T-helper 17 cell (primary cell): ENCODE measurements at regions not wholly inside any gene's neighbourhood (a gene's known extent, or its start where the extent isn't known, plus 50 kb on each side); places are given as distances from the start of the nearest gene placed in this dataset.

ENCODE experiments used
- ATAC-seq: fragments of 150-1000 bp; cut with Tn5 transposase; 2 replicates; pipeline ENCODE4 v1.10.0; 2021; ENCODE audit warnings: mild to moderate bottlenecking, moderate library complexity
- DNase-seq, 3 donors: peaks; one replicate each; pipeline versions ENCODE4 v3.0.0 to v3.0.0-alpha.2; 2020 to 2021
- H3K9me3 ChIP-seq: one replicate; pipeline ENCODE4 v1.7.0; 2013; ENCODE audit warnings: low read length, mild to moderate bottlenecking; ENCODE audit not compliant: control insufficient read depth, poor library complexity, severe bottlenecking
- H3K27ac Mint-ChIP-seq: one replicate; pipeline ENCODE4 v1.8.0; 2022; ENCODE audit warnings: mild to moderate bottlenecking, moderate library complexity, mixed read lengths
- H3K27me3 Mint-ChIP-seq: one replicate; pipeline ENCODE4 v1.8.0; 2022; ENCODE audit warnings: mixed read lengths
- H3K36me3 Mint-ChIP-seq: one replicate; pipeline ENCODE4 v1.8.0; 2022; ENCODE audit warnings: low read depth, mixed read lengths
- H3K4me1 Mint-ChIP-seq: one replicate; pipeline ENCODE4 v1.8.0; 2022; ENCODE audit warnings: mild to moderate bottlenecking, mixed read lengths
- H3K4me3 Mint-ChIP-seq: one replicate; pipeline ENCODE4 v1.8.0; 2022; ENCODE audit warnings: mild to moderate bottlenecking, moderate library complexity, mixed read lengths

DNA sequence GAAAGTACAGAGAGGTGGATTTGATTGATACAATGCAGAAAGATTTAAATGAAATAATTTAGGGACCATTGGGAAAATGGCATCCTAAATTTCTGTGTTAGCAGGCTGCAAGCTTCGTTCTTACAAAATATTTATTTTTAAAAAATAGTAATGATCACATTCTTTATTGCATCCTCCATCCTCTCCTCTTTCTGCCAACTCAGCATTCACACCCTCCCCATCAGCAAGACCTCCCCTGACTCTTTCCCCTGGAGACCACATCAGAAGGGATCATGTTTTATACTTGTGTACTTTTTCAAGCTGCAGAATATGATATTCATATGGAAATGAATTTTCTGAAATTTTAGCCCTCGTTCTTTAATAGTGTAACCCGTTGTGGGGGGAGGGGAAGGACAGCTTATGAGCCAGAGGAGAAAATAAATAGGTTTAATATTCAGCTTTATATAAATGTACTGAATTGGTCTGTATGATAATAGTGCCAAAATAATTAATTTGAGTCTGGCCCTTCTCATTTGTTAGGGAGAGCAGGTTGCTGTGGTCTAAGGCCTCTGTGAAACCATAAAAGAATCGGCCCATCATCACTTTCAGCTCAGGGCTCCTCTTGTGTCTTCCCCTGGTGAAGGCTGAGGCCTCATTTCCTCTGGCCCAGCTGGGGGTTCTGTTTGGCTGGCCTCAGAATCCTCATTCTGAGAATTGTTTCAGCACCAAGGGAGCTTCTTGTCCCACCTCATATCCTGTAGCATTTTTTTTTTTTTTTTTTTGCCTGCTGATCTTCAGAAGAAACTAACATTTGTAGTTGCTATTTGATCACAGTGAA lies 330.8 kb downstream of the TXNL1 start:
- DNase-seq, result no peak
- no peaks in the 10 kb centered on the region for H3K9me3 ChIP-seq
- H3K27me3 Mint-ChIP-seq, result peaks cover 6% of the 10 kb centered on the region
- no peaks in the 10 kb centered on the region for H3K36me3 Mint-ChIP-seq
- no peaks in the 10 kb centered on the region for H3K4me1 Mint-ChIP-seq
- no peak overlapping the region for H3K27ac Mint-ChIP-seq
- ATAC-seq, result no peak
- no peak overlapping the region for H3K4me3 Mint-ChIP-seq

DNA sequence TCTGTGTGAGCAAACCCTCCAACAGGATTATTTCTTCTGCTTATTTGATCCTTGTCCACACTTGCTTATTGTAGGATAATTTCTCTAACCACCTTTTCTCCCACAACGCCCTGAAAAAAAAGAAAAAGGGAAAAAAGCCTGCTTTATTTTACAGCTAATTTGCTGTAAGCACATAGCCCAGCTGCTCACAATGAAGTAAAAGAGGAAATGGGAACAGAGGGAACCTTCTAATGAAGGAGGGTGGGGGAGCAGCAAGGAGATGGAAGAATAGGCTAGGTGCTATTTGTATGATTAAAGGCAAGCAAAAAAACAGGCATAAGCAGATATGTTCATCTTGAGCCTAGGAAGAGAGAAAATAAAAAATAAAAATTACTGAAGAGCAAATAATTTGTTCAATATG lies 331.6 kb downstream of the TXNL1 start:
- DNase-seq (no peak), ATAC-seq (no peak)
- H3K27me3 Mint-ChIP-seq, result peaks cover 6% of the 10 kb centered on the region
- H3K27ac Mint-ChIP-seq, result no peak overlapping the region
- no peaks in the 10 kb centered on the region for H3K4me1 Mint-ChIP-seq
- H3K9me3 ChIP-seq, result no peaks in the 10 kb centered on the region
- no peaks in the 10 kb centered on the region for H3K36me3 Mint-ChIP-seq
- no peak overlapping the region for H3K4me3 Mint-ChIP-seq

DNA sequence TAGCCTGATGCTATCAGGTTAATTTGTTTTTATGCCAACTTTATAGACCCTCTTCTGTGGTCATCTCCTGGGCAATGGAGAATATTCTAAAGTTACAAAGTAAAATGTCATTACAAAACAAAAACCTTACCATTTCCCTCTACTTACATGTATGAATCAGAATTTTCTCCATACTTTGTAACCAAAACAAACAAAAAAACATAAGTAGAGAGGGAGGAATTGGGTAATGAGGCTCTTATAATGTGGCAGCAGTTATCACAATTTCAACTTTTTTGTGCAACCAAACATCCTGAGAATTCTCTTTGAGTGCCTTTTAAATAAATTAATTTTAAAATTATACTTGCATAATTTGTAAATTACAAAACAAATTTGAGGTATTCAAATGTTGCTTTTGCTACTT lies 332.8 kb downstream of the TXNL1 start:
- DNase-seq (no peak), ATAC-seq (no peak)
- Mint-ChIP-seq H3K27me3 (peaks cover 6% of the 10 kb centered on the region), H3K4me3 (no peak overlapping the region), H3K4me1 (no peaks in the 10 kb centered on the region), H3K27ac (no peak overlapping the region), H3K36me3 (no peaks in the 10 kb centered on the region)
- H3K9me3 ChIP-seq, result no peaks in the 10 kb centered on the region

DNA sequence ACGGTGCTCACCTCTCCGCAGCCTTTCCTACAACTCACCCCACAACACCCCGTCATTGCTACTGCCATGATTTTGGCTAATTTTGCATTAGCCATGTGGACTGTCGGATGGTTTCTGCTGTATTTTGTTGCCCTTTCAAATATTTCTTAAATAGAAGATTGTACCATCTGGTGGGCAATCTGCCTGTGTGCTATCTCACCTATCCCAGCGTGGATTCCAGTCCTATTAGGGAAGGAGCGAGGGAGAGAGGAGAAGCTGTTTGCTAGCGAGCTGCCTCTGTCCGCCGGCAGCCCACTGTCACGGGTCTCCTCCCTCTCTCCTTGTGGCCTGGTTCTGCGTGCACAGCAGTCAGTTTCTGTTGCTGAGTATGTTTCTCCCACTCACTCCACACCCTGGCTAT lies 336.2 kb downstream of the TXNL1 start:
- no peak for DNase-seq
- peaks cover 6% of the 10 kb centered on the region for H3K27me3 Mint-ChIP-seq
- ATAC-seq, result no peak
- no peak overlapping the region for H3K4me3 Mint-ChIP-seq
- no peaks in the 10 kb centered on the region for H3K9me3 ChIP-seq
- no peaks in the 10 kb centered on the region for H3K4me1 Mint-ChIP-seq
- no peaks in the 10 kb centered on the region for H3K36me3 Mint-ChIP-seq
- H3K27ac Mint-ChIP-seq, result no peak overlapping the region

DNA sequence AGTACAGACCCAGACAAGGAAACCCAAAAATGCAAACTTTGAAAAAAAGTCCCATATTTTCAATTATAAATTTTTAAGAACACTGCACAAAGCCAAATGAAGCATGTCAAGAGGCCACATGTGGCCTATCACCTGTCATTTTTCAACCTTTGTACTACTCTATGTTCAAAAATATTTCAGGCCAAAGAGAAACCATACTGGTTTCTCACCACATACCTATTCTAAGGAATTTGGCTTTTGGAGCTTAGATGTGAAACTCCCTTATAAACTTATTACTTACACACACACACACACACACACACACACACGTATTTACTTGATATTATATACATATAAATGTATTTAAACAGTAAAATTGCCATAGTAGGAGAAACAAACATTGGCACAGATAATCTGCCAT lies 338.7 kb downstream of the TXNL1 start:
- no peak for ATAC-seq
- H3K27me3 Mint-ChIP-seq, result no peaks in the 10 kb centered on the region

DNA sequence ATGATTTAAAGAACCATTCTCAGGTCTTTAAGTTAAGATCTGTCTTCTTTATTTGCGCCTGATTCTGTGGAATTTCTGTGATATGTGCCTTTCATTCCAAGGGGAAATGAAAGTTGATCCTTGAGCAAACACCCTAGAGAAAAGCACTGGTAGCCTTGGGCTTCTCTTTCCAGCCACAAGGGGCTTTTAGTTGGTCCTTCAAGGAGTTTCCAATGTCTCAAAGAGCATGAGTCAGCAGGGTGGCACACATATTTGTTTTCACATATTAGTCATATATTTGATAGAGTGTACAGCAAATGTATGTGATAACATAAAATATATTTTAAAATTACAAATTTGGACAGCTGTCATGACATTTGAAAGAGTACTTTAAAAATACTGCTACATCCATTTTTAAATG lies 339.5 kb downstream of the TXNL1 start:
- Mint-ChIP-seq H3K27me3 (no peaks in the 10 kb centered on the region), H3K4me1 (no peaks in the 10 kb centered on the region), H3K27ac (no peak overlapping the region), H3K4me3 (no peak overlapping the region), H3K36me3 (no peaks in the 10 kb centered on the region)
- no peak for DNase-seq
- no peaks in the 10 kb centered on the region for H3K9me3 ChIP-seq
- ATAC-seq, result no peak

More for the DNA sequence above, 338.7 kb downstream of the TXNL1 start:
- DNase-seq, result no peak
- no peaks in the 10 kb centered on the region for H3K36me3 Mint-ChIP-seq
- H3K4me1 Mint-ChIP-seq, result no peaks in the 10 kb centered on the region
- no peak overlapping the region for H3K27ac Mint-ChIP-seq
- H3K9me3 ChIP-seq, result no peaks in the 10 kb centered on the region
- no peak overlapping the region for H3K4me3 Mint-ChIP-seq

DNA sequence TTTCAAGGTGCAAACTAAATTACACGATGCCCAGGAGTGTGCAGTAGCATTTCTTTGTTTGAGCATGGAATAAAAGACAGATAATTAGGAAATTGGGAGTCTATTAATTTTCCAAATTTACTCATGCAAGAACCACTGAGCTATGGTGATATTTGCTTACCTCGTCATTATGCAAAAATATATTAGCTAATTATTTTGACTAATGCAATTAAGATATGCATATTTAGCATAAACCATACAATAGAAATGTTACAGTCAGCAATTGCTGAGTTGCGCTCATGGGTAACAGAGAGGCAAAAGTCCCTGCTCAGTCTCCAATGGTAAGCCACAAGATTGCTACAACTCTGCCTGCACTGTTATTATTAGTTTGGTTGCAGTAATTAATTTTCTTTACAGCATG lies 342.0 kb downstream of the TXNL1 start:
- DNase-seq (no peak), ATAC-seq (no peak)
- no peaks in the 10 kb centered on the region for H3K36me3 Mint-ChIP-seq
- H3K9me3 ChIP-seq, result no peaks in the 10 kb centered on the region
- no peaks in the 10 kb centered on the region for H3K4me1 Mint-ChIP-seq
- H3K27me3 Mint-ChIP-seq, result no peaks in the 10 kb centered on the region
- H3K27ac Mint-ChIP-seq, result no peak overlapping the region
- H3K4me3 Mint-ChIP-seq, result no peak overlapping the region

DNA sequence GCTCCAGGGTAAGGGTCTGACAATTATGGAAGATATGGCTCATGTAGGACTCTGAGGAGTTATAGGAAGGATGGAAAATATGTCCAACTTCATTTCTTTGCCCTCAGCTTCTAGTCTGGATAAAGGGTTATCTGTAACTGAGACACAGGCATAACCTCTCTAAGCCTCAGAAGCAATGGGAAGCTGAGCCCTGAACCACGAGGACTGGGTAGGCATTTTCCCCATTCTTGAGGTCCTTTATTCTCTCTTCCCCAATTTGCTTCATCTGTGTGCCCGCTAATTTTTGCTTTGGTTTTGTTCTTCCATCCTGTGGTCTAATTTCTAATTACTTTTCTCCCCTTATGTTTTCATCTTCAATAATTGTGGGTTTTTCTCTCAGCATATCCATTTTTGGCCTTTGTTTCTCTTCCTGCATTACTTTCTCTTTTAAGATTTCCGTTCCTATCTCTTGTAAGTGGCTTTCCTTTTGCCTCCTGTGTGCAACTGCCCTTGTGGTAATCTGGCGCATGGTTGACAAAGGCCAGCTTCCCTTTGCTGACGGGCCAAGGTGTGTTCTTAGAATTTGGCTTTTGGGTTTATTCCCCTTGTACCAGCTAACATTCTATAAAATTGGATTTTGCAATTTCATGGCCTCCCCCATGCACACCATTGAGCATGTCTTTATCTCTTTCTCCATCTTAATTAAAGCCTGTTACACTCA lies 343.8 kb downstream of the TXNL1 start:
- H3K9me3 ChIP-seq, result no peaks in the 10 kb centered on the region
- no peak for DNase-seq
- Mint-ChIP-seq H3K4me1 (no peaks in the 10 kb centered on the region), H3K27ac (no peak overlapping the region), H3K4me3 (no peak overlapping the region), H3K27me3 (no peaks in the 10 kb centered on the region), H3K36me3 (no peaks in the 10 kb centered on the region)
- no peak for ATAC-seq

DNA sequence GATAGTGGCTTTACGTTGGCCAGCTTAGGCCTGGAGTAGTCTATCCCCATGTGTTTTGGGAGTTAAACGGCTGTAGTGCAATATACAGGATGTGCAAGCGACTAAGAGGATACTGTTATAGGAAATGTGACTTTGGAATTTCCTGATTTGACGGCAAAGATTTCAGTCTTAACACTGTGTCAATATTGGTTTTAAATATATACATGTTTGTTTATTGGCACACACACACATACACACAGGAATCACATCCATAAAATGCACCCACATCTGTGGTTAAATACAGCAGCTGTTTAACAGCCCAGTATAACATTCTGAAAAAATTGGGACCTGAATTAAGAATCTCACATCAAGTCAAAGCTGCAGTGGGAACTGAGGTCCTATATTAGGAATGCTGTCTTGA lies 347.1 kb downstream of the TXNL1 start:
- H3K36me3 Mint-ChIP-seq, result no peaks in the 10 kb centered on the region
- no peak overlapping the region for H3K27ac Mint-ChIP-seq
- DNase-seq, result no peak
- H3K4me3 Mint-ChIP-seq, result no peak overlapping the region
- ATAC-seq, result no peak
- no peaks in the 10 kb centered on the region for H3K9me3 ChIP-seq
- no peaks in the 10 kb centered on the region for H3K27me3 Mint-ChIP-seq
- H3K4me1 Mint-ChIP-seq, result no peaks in the 10 kb centered on the region

DNA sequence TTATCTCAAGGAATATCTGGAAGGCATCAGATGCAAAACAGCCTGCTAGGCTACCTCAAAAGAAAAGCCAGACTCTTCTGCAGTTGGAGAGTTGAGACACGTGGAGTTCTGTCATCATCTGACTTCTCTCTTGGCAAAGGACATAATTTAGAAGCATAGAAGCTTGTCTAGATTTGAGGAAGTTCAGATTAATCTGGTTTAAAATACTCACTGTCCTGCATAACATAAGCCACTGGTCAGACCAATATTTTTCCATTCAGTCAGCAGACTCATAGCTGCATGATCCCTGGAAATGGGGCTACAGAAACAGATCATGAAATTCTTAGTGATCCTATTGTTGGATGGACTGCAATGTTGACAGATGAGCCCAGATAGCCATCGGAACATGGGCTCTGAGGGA lies 349.0 kb downstream of the TXNL1 start:
- no peak for DNase-seq
- H3K4me3 Mint-ChIP-seq, result no peak overlapping the region
- no peak for ATAC-seq

DNA sequence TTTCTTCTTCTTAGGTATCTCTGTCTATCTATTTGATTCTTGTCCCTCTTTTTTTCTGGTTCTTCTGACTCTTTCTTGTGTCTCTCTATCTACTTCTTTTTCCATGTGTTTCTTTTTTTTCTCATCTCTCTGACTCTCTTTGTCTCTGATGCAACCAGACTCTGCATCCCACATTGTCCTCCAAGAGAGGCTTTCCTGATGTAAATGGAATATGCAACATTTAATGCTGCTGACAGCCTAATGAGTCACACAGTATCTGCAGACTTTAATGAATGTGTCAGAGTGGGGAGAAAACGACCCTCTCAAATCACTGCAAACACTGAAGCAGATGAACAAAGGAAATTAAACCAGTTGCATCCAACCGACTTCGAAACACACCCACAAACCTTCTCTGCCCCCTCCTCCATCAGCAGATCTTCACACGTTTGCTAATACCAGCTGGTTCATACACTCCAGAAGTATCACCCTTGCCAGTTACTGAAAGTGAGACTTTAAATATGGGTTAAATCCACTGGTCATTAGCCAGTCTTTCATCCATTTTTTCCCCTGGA lies 351.5 kb downstream of the TXNL1 start:
- ATAC-seq (no peak), DNase-seq (no peak)
- no peak overlapping the region for H3K27ac Mint-ChIP-seq
- no peaks in the 10 kb centered on the region for H3K36me3 Mint-ChIP-seq
- H3K4me3 Mint-ChIP-seq, result no peak overlapping the region
- H3K9me3 ChIP-seq, result no peaks in the 10 kb centered on the region
- H3K27me3 Mint-ChIP-seq, result no peaks in the 10 kb centered on the region
- no peaks in the 10 kb centered on the region for H3K4me1 Mint-ChIP-seq

More for the DNA sequence above, 349.0 kb downstream of the TXNL1 start:
- Mint-ChIP-seq H3K27me3 (no peaks in the 10 kb centered on the region), H3K27ac (no peak overlapping the region), H3K4me1 (no peaks in the 10 kb centered on the region), H3K36me3 (no peaks in the 10 kb centered on the region)
- no peaks in the 10 kb centered on the region for H3K9me3 ChIP-seq

DNA sequence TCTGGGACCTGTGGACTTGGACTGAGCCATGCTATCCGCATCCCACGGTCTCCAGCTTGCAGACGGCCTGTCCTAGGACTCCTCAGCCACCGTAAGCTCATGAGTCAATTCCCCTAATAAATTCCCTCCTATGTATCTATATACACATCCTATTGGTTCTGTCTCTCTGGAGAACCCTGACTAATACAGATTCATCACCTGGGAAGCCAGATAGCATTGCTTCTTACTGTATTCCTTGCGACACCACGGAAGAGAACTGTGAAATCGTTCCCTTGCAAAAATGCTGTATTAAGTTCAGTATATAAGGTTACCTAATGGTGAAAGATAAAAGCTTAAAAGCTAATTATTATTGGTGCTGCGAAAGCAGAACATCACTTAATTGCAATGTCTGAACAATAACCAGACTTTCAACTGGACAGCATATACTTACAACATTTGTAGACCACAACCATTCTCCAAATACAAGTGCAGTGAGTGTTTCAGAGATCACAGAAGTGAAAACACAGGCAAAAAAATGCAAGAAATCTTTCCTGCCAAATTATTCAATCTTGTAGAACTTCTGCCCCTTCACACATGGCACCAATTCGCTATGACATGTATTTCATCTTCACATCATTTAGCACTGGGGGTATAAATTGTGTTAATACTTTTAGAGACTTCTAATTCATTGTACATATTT lies 352.9 kb downstream of the TXNL1 start:
- no peaks in the 10 kb centered on the region for H3K4me1 Mint-ChIP-seq
- ATAC-seq, result no peak
- no peaks in the 10 kb centered on the region for H3K36me3 Mint-ChIP-seq
- H3K9me3 ChIP-seq, result no peaks in the 10 kb centered on the region
- no peaks in the 10 kb centered on the region for H3K27me3 Mint-ChIP-seq
- no peak for DNase-seq
- H3K4me3 Mint-ChIP-seq, result no peak overlapping the region
- H3K27ac Mint-ChIP-seq, result no peak overlapping the region

DNA sequence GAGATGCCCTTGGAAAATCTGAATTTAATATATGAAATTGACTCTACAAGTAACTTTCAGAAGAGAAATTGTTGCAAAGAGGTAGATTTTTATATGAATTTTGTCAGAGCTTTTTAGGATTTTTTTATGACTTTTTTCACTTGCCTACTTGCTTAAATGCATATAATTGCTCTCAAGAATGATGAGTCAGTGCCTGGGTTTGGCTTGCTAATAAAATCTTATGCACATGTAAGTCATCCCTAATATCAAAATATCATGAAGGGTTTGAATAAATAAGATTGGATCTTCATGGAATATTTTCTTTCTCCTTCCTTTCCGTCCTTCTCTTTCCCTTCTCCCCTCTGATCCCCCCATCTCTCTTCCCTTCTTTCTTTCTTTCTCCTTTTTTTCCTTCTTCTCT lies 354.1 kb downstream of the TXNL1 start:
- DNase-seq (no peak), ATAC-seq (no peak)
- no peak overlapping the region for H3K27ac Mint-ChIP-seq
- no peaks in the 10 kb centered on the region for H3K9me3 ChIP-seq
- H3K27me3 Mint-ChIP-seq, result no peaks in the 10 kb centered on the region
- no peaks in the 10 kb centered on the region for H3K36me3 Mint-ChIP-seq
- no peaks in the 10 kb centered on the region for H3K4me1 Mint-ChIP-seq
- H3K4me3 Mint-ChIP-seq, result no peak overlapping the region
